Hepatocyte (in vitro differentiated cells): ENCODE measurements at regions not wholly inside any gene's neighbourhood (a gene's known extent, or its start where the extent isn't known, plus 50 kb on each side); places are given as distances from the start of the nearest gene placed in this dataset.

Source experiments
- CTCF ChIP-seq: fragments of 200-600 bp; sonication (generic); IDR thresholded peaks from 2 replicates; pipeline ENCODE4 v1.5.1; 2016; ENCODE audit warnings: antibody characterized with exemption, mild to moderate bottlenecking; ENCODE audit not compliant: poor library complexity
- EZH2 ChIP-seq: fragments of 200-600 bp; sonication (generic); IDR thresholded peaks from 2 replicates; pipeline ENCODE4 v1.6.1; 2016; ENCODE audit warnings: antibody characterized with exemption, mild to moderate bottlenecking, borderline replicate concordance
- EZH2phosphoT487 ChIP-seq: fragments of 200-600 bp; sonication (generic); IDR thresholded peaks from one replicate; pipeline ENCODE4 v1.6.1; 2018; ENCODE audit warnings: antibody characterized with exemption, mild to moderate bottlenecking, low read depth, moderate library complexity; ENCODE audit not compliant: unreplicated experiment, severe bottlenecking

GRCh38 chr14:49199159-49199558 lies 387.0 kb downstream of the RPS29 start:
- TF ChIP-seq EZH2phosphoT487 (no peak), CTCF (no peak), EZH2 (no peak)
